ENCODE measurements at regions not wholly inside any gene's neighbourhood (a gene's known extent, or its start where the extent isn't known, plus 50 kb on each side); places are given as distances from the start of the nearest gene placed in this dataset.

GRCh38 chr2:151161821-151162551 is 99.7 kb downstream of the RBM43 start:
- in situ Hi-C loops (cut with HindIII; ENCODE audit: low pct_unique_long_range_greater_than_20kb, low sequenced_read_pairs), result no loop called here
- DNase-seq (ENCODE audit: low read depth), result peak; percentile 13

- no peak for DNase-seq (ENCODE audit: low read depth)
- in situ Hi-C loops (cut with HindIII; ENCODE audit: low pct_unique_long_range_greater_than_20kb, low sequenced_read_pairs), result no loop called here
Measured at GRCh38 chr2:151159109-151159662, 102.5 kb downstream of the RBM43 start.

GRCh38 chr2:151157000-151157735 is 104.5 kb downstream of the RBM43 start:
- in situ Hi-C loops (cut with HindIII; ENCODE audit: low pct_unique_long_range_greater_than_20kb, low sequenced_read_pairs), result no loop called here
- no peak for DNase-seq (ENCODE audit: low read depth)

GRCh38 chr2:151156431-151156830 is 105.2 kb downstream of the RBM43 start:
- in situ Hi-C loops (cut with HindIII; ENCODE audit: low pct_unique_long_range_greater_than_20kb, low sequenced_read_pairs), result no loop called here
- no peak for DNase-seq (ENCODE audit: low read depth)

DNA sequence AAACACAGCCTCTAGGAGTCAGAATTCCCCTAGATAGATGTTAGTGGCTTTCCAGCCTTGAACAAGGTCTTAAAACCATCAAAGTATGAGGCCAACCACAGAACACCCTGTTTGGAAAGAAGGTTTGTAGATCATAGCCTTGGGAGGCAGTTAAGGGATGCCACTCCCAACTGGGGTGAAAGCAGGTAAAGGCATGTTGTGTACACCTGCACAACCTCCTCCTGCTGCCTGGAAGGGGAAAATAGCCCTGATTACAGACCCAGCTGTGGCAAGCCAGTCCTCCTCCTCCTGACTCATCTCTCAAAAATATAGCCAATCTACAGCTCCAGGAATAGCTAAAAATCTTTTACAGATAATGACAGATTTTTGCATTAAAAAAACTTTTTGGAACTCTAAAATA is 108.1 kb downstream of the RBM43 start:
- DNase-seq (ENCODE audit: low read depth), result no peak
- in situ Hi-C loops (cut with HindIII; ENCODE audit: low pct_unique_long_range_greater_than_20kb, low sequenced_read_pairs), result no loop called here

GRCh38 chr2:151150331-151151320 is 111.0 kb downstream of the RBM43 start:
- no peak for DNase-seq (ENCODE audit: low read depth)
- in situ Hi-C loops (cut with HindIII; ENCODE audit: low pct_unique_long_range_greater_than_20kb, low sequenced_read_pairs), result no loop called here

DNA sequence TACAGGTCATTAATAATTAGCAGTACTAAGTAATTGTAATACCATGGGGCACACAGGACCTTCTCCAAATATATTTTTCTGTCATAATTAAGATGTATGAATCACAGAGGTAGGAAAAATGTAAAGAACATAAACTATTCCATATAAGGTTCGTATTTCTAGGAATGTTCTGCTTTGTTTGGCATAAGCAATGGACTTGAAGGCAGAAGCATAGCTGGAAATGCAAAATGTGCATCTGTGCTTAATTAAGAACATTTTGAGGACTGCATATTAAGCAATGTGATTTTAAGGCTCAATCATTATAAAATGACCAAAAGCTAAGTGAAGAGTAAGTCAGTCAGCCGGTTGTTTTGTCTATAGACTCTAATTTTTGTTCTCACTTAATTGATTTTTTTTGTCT is 123.2 kb downstream of the RBM43 start:
- in situ Hi-C loops (cut with HindIII; ENCODE audit: low pct_unique_long_range_greater_than_20kb, low sequenced_read_pairs), result no loop called here
- no peak for DNase-seq (ENCODE audit: low read depth)

DNA sequence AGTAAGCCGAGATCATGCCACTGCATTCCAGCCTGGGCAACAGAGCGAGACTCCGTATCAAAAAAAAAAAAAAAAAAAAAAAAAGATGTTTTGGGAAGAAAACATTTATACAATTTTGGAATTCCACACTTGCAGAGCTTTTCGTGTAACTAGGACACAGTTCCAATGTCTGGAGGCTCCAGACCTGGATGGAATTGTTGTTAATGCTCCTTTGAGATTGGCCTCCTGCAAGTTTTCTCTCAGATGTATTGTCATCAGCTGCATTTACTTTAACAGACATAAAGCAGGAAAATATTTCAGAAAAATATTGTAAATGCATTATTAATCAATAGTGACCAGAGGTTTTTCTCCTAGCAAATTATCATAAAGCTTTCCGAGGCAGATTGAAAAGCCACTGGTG is 124.1 kb downstream of the RBM43 start:
- DNase-seq (ENCODE audit: low read depth), result no peak
- in situ Hi-C loops (cut with HindIII; ENCODE audit: low pct_unique_long_range_greater_than_20kb, low sequenced_read_pairs), result no loop called here

DNA sequence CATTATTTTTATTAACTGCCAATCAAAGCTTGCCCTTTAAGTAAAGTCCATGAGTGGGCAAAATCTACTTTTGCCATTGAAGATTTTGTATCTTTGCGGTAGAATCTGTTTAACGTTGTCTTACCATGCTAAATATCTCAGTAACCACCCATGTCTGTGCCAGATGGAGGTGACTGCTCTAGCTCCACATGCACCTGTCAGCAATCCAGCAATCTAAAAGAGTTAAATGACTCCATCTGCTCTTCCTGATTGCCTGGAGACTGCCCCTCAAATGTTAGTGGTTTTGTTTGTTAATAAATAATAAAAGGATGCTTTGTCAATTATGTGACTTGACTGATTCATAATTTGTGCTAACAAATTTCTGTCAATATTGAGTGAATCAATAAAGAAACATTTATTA is 141.7 kb downstream of the RBM43 start:
- in situ Hi-C loops (cut with HindIII; ENCODE audit: low pct_unique_long_range_greater_than_20kb, low sequenced_read_pairs), result no loop called here
- DNase-seq (ENCODE audit: low read depth), result no peak

GRCh38 chr2:151119374-151119773 is 142.3 kb downstream of the RBM43 start:
- in situ Hi-C loops (cut with HindIII; ENCODE audit: low pct_unique_long_range_greater_than_20kb, low sequenced_read_pairs), result no loop called here
- DNase-seq (ENCODE audit: low read depth), result no peak

- DNase-seq (ENCODE audit: low read depth), result no peak
- in situ Hi-C loops (cut with HindIII; ENCODE audit: low pct_unique_long_range_greater_than_20kb, low sequenced_read_pairs), result no loop called here
Measured at GRCh38 chr2:151118269-151118668, 143.4 kb downstream of the RBM43 start.

DNA sequence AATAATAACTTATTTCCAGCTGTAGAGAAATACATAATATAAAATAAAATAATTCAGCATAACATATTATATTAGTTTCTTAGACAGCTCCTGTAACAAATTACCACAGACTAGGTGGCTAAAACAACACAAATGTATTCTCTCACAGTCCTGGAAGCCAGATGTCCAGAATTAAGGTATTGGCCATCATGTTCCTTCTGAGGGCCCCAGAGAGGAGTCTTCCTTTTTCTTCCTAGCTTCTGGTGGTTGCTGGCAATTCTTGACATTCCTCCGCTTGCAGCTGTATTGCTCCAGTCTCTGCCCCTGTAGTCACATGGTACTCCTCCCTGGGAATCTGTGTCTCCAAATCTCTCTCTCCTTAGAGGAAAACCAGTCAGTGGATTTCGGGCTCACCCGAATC is 146.8 kb downstream of the RBM43 start:
- in situ Hi-C loops (cut with HindIII; ENCODE audit: low pct_unique_long_range_greater_than_20kb, low sequenced_read_pairs), result no loop called here
- DNase-seq (ENCODE audit: low read depth), result no peak

- in situ Hi-C loops (cut with HindIII; ENCODE audit: low pct_unique_long_range_greater_than_20kb, low sequenced_read_pairs), result no loop called here
- no peak for DNase-seq (ENCODE audit: low read depth)
Measured at GRCh38 chr2:151113318-151113717, 148.3 kb downstream of the RBM43 start.

DNA sequence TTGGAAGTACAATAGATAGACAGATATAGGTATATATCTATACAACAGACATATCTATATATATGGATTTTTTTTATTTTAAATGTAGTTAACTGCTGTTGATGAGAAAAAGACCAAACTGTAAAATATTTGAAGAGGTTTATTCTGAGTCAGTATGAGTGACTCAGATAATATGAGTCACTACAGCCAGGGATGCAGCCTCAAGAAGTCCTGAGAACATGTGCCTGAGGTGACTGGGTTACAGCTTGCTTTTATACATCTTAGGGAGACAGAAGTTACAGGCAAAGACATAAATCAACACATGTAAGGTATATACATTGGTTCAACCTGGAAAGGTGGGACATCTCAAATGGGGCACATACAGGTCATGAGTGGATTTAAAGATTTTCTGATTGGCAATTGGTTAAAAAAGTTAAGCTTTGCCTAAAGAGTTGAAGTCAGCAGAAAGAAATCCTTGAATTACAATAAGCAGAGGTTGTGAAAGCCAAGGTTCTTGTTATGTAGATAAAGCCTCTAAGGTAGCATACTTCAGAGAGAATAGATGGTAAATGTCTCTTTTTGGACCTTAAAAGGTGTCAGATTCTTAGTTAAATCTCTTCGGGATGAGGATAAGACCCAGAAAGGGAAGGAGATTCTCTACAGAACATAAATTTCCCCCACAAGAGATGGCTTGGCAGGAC is 149.9 kb downstream of the RBM43 start:
- peak; percentile 19 for DNase-seq (ENCODE audit: low read depth)
- in situ Hi-C loops (cut with HindIII; ENCODE audit: low pct_unique_long_range_greater_than_20kb, low sequenced_read_pairs), result no loop called here

GRCh38 chr2:151106805-151107506 is 154.7 kb downstream of the RBM43 start:
- no peak for DNase-seq (ENCODE audit: low read depth)

GRCh38 chr2:151103551-151103950 is 158.1 kb downstream of the RBM43 start:
- in situ Hi-C loops (cut with HindIII; ENCODE audit: low pct_unique_long_range_greater_than_20kb, low sequenced_read_pairs), result no loop called here
- DNase-seq (ENCODE audit: low read depth), result no peak

More at GRCh38 chr2:151106805-151107506, 154.7 kb downstream of the RBM43 start:
- in situ Hi-C loops (cut with HindIII; ENCODE audit: low pct_unique_long_range_greater_than_20kb, low sequenced_read_pairs), result no loop called here

- DNase-seq (ENCODE audit: low read depth), result no peak
- in situ Hi-C loops (cut with HindIII; ENCODE audit: low pct_unique_long_range_greater_than_20kb, low sequenced_read_pairs), result no loop called here
Measured at GRCh38 chr2:151102226-151102625, 159.4 kb downstream of the RBM43 start.
